H1 (cell line): ENCODE measurements at regions not wholly inside any gene's neighbourhood (a gene's known extent, or its start where the extent isn't known, plus 50 kb on each side); places are given as distances from the start of the nearest gene placed in this dataset.

Experiments used
- CTCF ChIA-PET: fragments of 300-600 bp; sonication (Branson Sonifier 250); formaldehyde crosslinking; loops from one replicate; lab custom pipeline; 2021; ENCODE audit not compliant: partially characterized antibody; lab: Charles Lee
- POLR2A ChIA-PET: fragments of 300-600 bp; sonication (Branson Sonifier 250); formaldehyde crosslinking; loops from one replicate; lab custom pipeline; 2021; ENCODE audit warnings: inconsistent platforms; ENCODE audit not compliant: partially characterized antibody; lab: Charles Lee
- DNase-seq, 2 experiments: peaks; one replicate each; pipeline versions ENCODE4 v3.0.0 to v3.0.0-alpha.2; 2010 to 2022; ENCODE audit warnings: low spot score in 2 of 2, low read depth in 1 of 2, mixed read lengths in 1 of 2
- FAIRE-seq: peaks from 2 replicates; lab custom pipeline; 2011; peaks lifted over from hg19 to GRCh38; lab: Jason Lieb, UNC
- H2AFZ ChIP-seq: 2 replicates; pipeline ENCODE4 v1.8.1; 2012; ENCODE audit warnings: low read length, inconsistent platforms
- H2AK5ac ChIP-seq: 2 replicates; pipeline ENCODE4 v1.6.1; 2013; ENCODE audit warnings: low read depth, low read length
- H2BK120ac ChIP-seq: replicated peaks from 2 replicates; pipeline ENCODE3; 2013; ENCODE audit warnings: low read depth, low read length, inconsistent platforms
- H2BK12ac ChIP-seq: 2 replicates; pipeline ENCODE4 v1.6.1; 2013; ENCODE audit warnings: low read depth, low read length
- H2BK15ac ChIP-seq: 2 replicates; pipeline ENCODE4 v1.6.1; 2013; ENCODE audit warnings: low read length
- H2BK20ac ChIP-seq: 2 replicates; pipeline ENCODE4 v1.6.1; 2013; ENCODE audit warnings: low read length
- H2BK5ac ChIP-seq: 2 replicates; pipeline ENCODE4 v1.6.1; 2013; ENCODE audit warnings: low read depth, low read length
- H3K14ac ChIP-seq: 2 replicates; pipeline ENCODE4 v1.6.1; 2013; ENCODE audit warnings: inconsistent platforms; ENCODE audit not compliant: insufficient read length
- H3K18ac ChIP-seq: 2 replicates; pipeline ENCODE4 v1.6.1; 2013; ENCODE audit warnings: low read length; ENCODE audit errors: extremely low read depth
- H3K23ac ChIP-seq: 2 replicates; pipeline ENCODE4 v1.6.1; 2013; ENCODE audit warnings: inconsistent platforms; ENCODE audit not compliant: insufficient read length
- H3K23me2 ChIP-seq: 2 replicates; pipeline ENCODE4 v1.6.1; 2013; ENCODE audit warnings: low read depth, low read length
- H3K27ac ChIP-seq: 2 replicates; pipeline ENCODE4 v1.6.1; 2011; ENCODE audit warnings: low read depth, low read length, inconsistent platforms
- H3K27me3 ChIP-seq, 4 experiments: replicated peaks in 1 of 4; 1 replicate in 1 of 4; 2 replicates in 3 of 4; pipeline versions ENCODE4 v1.6.1 to v1.8.1; 2011 to 2013; ENCODE audit warnings: low read length in 3 of 4, mild to moderate bottlenecking in 3 of 4, inconsistent platforms in 2 of 4, mixed read lengths in 2 of 4, moderate library complexity in 1 of 4; ENCODE audit not compliant: control insufficient read depth in 3 of 4, insufficient read depth in 3 of 4; ENCODE audit errors: extremely low read depth in 1 of 4
- H3K36me3 ChIP-seq, 4 experiments: 2 replicates each; pipeline versions ENCODE4 v1.6.1 to v1.8.1; 2011 to 2013; ENCODE audit warnings: mild to moderate bottlenecking in 4 of 4, low read length in 3 of 4, moderate library complexity in 2 of 4, control low read depth in 1 of 4, inconsistent platforms in 1 of 4; ENCODE audit not compliant: insufficient read depth in 4 of 4, control insufficient read depth in 2 of 4
- H3K4ac ChIP-seq: replicated peaks from 2 replicates; pipeline ENCODE3; 2013; ENCODE audit warnings: low read length, low read depth, mixed read lengths, inconsistent platforms; ENCODE audit not compliant: insufficient read length
- H3K4me1 ChIP-seq, 4 experiments: replicated peaks in 1 of 4; 1 replicate in 1 of 4; 2 replicates in 3 of 4; pipeline versions ENCODE4 v1.6.1 to v1.8.1; 2011 to 2013; ENCODE audit warnings: low read length in 3 of 4, inconsistent platforms in 2 of 4, mixed read lengths in 1 of 4; ENCODE audit not compliant: insufficient read depth in 4 of 4, control insufficient read depth in 3 of 4
- H3K4me2 ChIP-seq, 2 experiments: 2 replicates each; pipeline versions ENCODE4 v1.6.1 to v1.8.1; 2011 to 2013; ENCODE audit warnings: low read depth in 2 of 2, low read length in 2 of 2, control low read depth in 1 of 2, inconsistent platforms in 1 of 2, mild to moderate bottlenecking in 1 of 2; ENCODE audit not compliant: insufficient read depth in 1 of 2
- H3K4me3 ChIP-seq, 4 experiments: fragments of 200-600, 300-600 bp in 1 of 4; sonication (generic), shearing (Covaris generic), sonication (Bioruptor Twin) in 1 of 4; 2 replicates each; pipeline versions ENCODE4 v1.5.1 to v1.8.1; 2011 to 2016; ENCODE audit warnings: low read length in 4 of 4, low read depth in 3 of 4, control low read depth in 2 of 4, inconsistent platforms in 2 of 4, mild to moderate bottlenecking in 2 of 4, mixed read lengths in 1 of 4, moderate library complexity in 1 of 4; ENCODE audit not compliant: insufficient read depth in 2 of 4; ENCODE audit errors: extremely low read depth in 1 of 4
- H3K56ac ChIP-seq: replicated peaks from 2 replicates; pipeline ENCODE3; 2013; ENCODE audit warnings: low read depth, mild to moderate bottlenecking, mixed read lengths, low read length, inconsistent platforms; ENCODE audit not compliant: insufficient read length
- H3K79me1 ChIP-seq: 2 replicates; pipeline ENCODE4 v1.6.1; 2013; ENCODE audit warnings: low read depth, low read length, control low read depth
- H3K79me2 ChIP-seq, 2 experiments: 2 replicates each; pipeline versions ENCODE4 v1.6.1 to v1.8.1; 2012 to 2013; ENCODE audit warnings: low read length in 2 of 2, mild to moderate bottlenecking in 2 of 2, inconsistent platforms in 1 of 2; ENCODE audit not compliant: insufficient read depth in 2 of 2, control insufficient read depth in 1 of 2
- H3K9ac ChIP-seq, 4 experiments: replicated peaks in 1 of 4; 1 replicate in 1 of 4; 2 replicates in 3 of 4; pipeline versions ENCODE4 v1.6.1 to v1.8.1; 2011 to 2013; ENCODE audit warnings: low read depth in 3 of 4, low read length in 3 of 4, control low read depth in 2 of 4, mild to moderate bottlenecking in 2 of 4, moderate library complexity in 2 of 4, inconsistent platforms in 1 of 4; ENCODE audit errors: extremely low read depth in 1 of 4
- H3K9me3 ChIP-seq, 2 experiments: 2 replicates each; pipeline versions ENCODE4 v1.6.1 to v1.8.1; 2012 to 2013; ENCODE audit warnings: mild to moderate bottlenecking in 2 of 2, moderate library complexity in 2 of 2, control low read depth in 1 of 2, inconsistent platforms in 1 of 2, low read depth in 1 of 2, low read length in 1 of 2, mixed read lengths in 1 of 2; ENCODE audit not compliant: insufficient read depth in 2 of 2
- H4K20me1 ChIP-seq, 2 experiments: replicated peaks in 1 of 2; 2 replicates each; pipeline versions ENCODE3 to v1.8.1; 2011 to 2013; ENCODE audit warnings: inconsistent platforms in 2 of 2, low read length in 2 of 2, mild to moderate bottlenecking in 1 of 2; ENCODE audit not compliant: insufficient read depth in 2 of 2, control insufficient read depth in 1 of 2
- H4K5ac ChIP-seq: 2 replicates; pipeline ENCODE4 v1.6.1; 2013; ENCODE audit warnings: low read length, low read depth, mixed read lengths, inconsistent platforms; ENCODE audit not compliant: insufficient read length
- H4K8ac ChIP-seq: 2 replicates; pipeline ENCODE4 v1.8.0; 2013; ENCODE audit warnings: mild to moderate bottlenecking, moderate library complexity, low read length, inconsistent platforms; ENCODE audit not compliant: insufficient read depth; ENCODE audit errors: extremely low read depth
- H4K91ac ChIP-seq: replicated peaks from 2 replicates; pipeline ENCODE3; 2013; ENCODE audit warnings: low read length, mixed read lengths, inconsistent platforms; ENCODE audit not compliant: insufficient read length
- SIN3A ChIP-seq, 2 experiments: IDR thresholded peaks in 1 of 2; conservative IDR thresholded peaks in 1 of 2; 2 replicates each; pipeline ENCODE4 v1.6.1; 2011 to 2012; ENCODE audit warnings: low read length in 2 of 2, improper control_type of control experiment in 1 of 2, low read depth in 1 of 2, mild to moderate bottlenecking in 1 of 2
- WGBS, 2 experiments: shearing (Covaris generic) in 1 of 2; methylation state at CpG; one replicate each; pipeline versions ENCODE4 v1.1.6 to v1.1.7; 2013 to 2015; ENCODE audit warnings: low lambda C conversion rate in 2 of 2, mixed read lengths in 2 of 2, inconsistent platforms in 1 of 2, low coverage in 1 of 2, missing lambda C conversion rate in 1 of 2; ENCODE audit not compliant: insufficient replicate concordance in 2 of 2, insufficient coverage in 1 of 2, insufficient read length in 1 of 2; ENCODE audit errors: extremely low coverage in 1 of 2, missing lambda C conversion rate in 1 of 2; 5-methylcytosine and 5-hydroxymethylcytosine counted together

DNA sequence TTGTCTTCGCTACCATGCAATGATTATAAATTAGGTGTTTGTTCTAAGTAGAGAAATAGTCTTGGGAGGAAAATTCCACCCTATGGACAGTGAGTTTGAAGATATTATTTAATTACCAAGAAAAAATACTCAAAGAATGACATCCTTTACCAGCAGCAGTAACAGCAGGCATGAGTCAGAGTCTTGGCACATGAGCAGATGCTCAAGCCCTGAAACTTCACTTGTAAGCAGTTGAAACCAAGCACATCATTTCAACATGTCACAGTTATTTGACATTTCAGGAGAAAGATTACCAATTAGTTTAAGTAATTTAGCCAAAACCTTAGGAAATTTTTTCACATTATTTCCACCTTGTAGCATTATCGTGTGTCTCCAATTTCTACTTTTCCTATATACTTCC is 99.2 kb downstream of the C12orf50 start:
- H3K18ac ChIP-seq = no peak overlapping the region
- H3K23ac ChIP-seq = no peak overlapping the region
- H2AK5ac ChIP-seq = no peak overlapping the region
- no peak overlapping the region for H3K4me2 ChIP-seq
- no peak overlapping the region for H3K14ac ChIP-seq
- no peaks in the 10 kb centered on the region for H3K36me3 ChIP-seq
- no peaks in the 10 kb centered on the region for H3K27me3 ChIP-seq
- H3K9me3 ChIP-seq = no peaks in the 10 kb centered on the region
- ChIA-PET POLR2A (no interaction called here), CTCF (interaction anchor here (0.6 kb wide), 1 partner anchor 124 kb away, joined by 4 read pairs; no protein-coding TSS in a partner anchor)
- no peak overlapping the region for H3K56ac ChIP-seq
- no peak overlapping the region for H2BK20ac ChIP-seq
- no peak overlapping the region for H4K8ac ChIP-seq
- no peaks in the 10 kb centered on the region for H4K20me1 ChIP-seq
- no peak for TF ChIP-seq SIN3A (conservative IDR thresholded peaks at IDR 0.05 in 1 of 2, IDR thresholded peaks at IDR 0.05 in 1 of 2; ENCODE audit: low read depth in 1 of 2, low read length in 2 of 2)
- TF ChIP-seq, all 59 proteins: peak for 0
- Histone ChIP-seq H2BK12ac (no peak overlapping the region), H3K4me1 (no peaks in the 10 kb centered on the region), H4K91ac (no peak overlapping the region), H3K4me3 (no peak overlapping the region), H2BK5ac (no peak overlapping the region), H2BK120ac (no peak overlapping the region), H3K79me2 (no peaks in the 10 kb centered on the region), H3K9ac (no peak overlapping the region), H3K23me2 (no peaks in the 10 kb centered on the region), H2BK15ac (no peak overlapping the region), H2AFZ (no peak overlapping the region), H3K4ac (no peak overlapping the region), H3K27ac (no peak overlapping the region), H3K79me1 (no peaks in the 10 kb centered on the region), H4K5ac (no peak overlapping the region)
- WGBS, 2 experiments = 96% methylated on average over 2 of the region's 2 CpGs; no CpG with 5 or more reads in 1 of the 2 experiments
- DNase-seq = no peak
- no peak for FAIRE-seq
